WTC11 (cell line): ENCODE measurements at regions not wholly inside any gene's neighbourhood (a gene's known extent, or its start where the extent isn't known, plus 50 kb on each side); places are given as distances from the start of the nearest gene placed in this dataset.

ENCODE experiments used
- FOXJ3 ChIP-seq: sonication (generic); formaldehyde crosslinking; IDR thresholded peaks from 2 replicates; pipeline ENCODE4 v1.9.0; 2021; ENCODE audit warnings: missing genetic modification reagents, mild to moderate bottlenecking, borderline replicate concordance
- SP1 ChIP-seq: sonication (generic); formaldehyde crosslinking; conservative IDR thresholded peaks from 2 replicates; pipeline ENCODE4 v1.8.1; 2022; ENCODE audit warnings: missing genetic modification reagents
- ZNF317 ChIP-seq: sonication (generic); formaldehyde crosslinking; IDR thresholded peaks from 2 replicates; pipeline ENCODE4 v1.8.1; 2023; ENCODE audit warnings: low read depth, mild to moderate bottlenecking, moderate library complexity, missing genetic modification reagents, borderline replicate concordance
- ZNF423 ChIP-seq: fragments of 250-450 bp; sonication (Bioruptor Pico); IDR thresholded peaks from 2 replicates; pipeline ENCODE4 v2.1.2; 2022; ENCODE audit warnings: mild to moderate bottlenecking, moderate library complexity
- ZNF671 ChIP-seq: fragments of 250-450 bp; sonication (Bioruptor Pico); IDR thresholded peaks from 2 replicates; pipeline ENCODE4 v1.8.0; 2021; ENCODE audit warnings: mild to moderate bottlenecking
- TF ChIP-seq, protein P1 (sequence below): sonication (generic); formaldehyde crosslinking; IDR thresholded peaks from 2 replicates; pipeline ENCODE4 v1.8.0; 2022; ENCODE audit warnings: mild to moderate bottlenecking, missing genetic modification reagents
- TF ChIP-seq, protein P2 (sequence below): fragments of 200-600 bp; IDR thresholded peaks from 2 replicates; pipeline ENCODE4 v1.8.0; 2022; ENCODE audit warnings: antibody characterized with exemption
- TF ChIP-seq, protein P3 (sequence below): sonication (generic); formaldehyde crosslinking; IDR thresholded peaks from 2 replicates; pipeline ENCODE4 v1.8.0; 2023; ENCODE audit warnings: mild to moderate bottlenecking, missing genetic modification reagents
- TF ChIP-seq, protein P4 (sequence below): sonication (generic); formaldehyde crosslinking; IDR thresholded peaks from 2 replicates; pipeline ENCODE4 v1.8.0; 2022; ENCODE audit warnings: missing genetic modification reagents

DNA sequence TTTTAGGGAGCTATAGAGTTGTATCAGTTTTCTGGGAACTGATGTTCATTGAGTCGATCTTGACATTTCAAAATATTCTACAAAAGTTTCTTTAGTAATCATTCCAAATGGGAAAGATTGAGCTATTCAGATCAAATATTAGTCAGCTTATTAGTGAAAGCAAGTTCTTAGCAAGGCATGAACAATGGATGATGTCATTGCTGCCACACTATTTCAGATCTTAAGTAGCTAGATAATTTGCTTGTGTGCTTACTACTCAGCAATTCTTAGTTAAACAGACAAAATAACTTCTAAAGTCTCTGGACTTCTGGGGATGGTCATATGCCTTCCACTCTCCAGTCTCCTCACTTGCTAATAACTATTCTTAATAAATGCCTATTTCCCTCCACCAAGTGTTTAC is 69.0 kb upstream of the CDH8 start:
- TF ChIP-seq ZNF671 (CRISPR knock-in tag) (no peak), ZNF423 (CRISPR knock-in tag) (no peak), ZNF317 (no peak), SP1 (CRISPR knock-in tag) (no peak), FOXJ3 (CRISPR knock-in tag) (no peak)
- TF ChIP-seq, protein P1, sequence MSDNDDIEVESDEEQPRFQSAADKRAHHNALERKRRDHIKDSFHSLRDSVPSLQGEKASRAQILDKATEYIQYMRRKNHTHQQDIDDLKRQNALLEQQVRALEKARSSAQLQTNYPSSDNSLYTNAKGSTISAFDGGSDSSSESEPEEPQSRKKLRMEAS (CRISPR knock-in tag): no peak
- TF ChIP-seq, protein P2, sequence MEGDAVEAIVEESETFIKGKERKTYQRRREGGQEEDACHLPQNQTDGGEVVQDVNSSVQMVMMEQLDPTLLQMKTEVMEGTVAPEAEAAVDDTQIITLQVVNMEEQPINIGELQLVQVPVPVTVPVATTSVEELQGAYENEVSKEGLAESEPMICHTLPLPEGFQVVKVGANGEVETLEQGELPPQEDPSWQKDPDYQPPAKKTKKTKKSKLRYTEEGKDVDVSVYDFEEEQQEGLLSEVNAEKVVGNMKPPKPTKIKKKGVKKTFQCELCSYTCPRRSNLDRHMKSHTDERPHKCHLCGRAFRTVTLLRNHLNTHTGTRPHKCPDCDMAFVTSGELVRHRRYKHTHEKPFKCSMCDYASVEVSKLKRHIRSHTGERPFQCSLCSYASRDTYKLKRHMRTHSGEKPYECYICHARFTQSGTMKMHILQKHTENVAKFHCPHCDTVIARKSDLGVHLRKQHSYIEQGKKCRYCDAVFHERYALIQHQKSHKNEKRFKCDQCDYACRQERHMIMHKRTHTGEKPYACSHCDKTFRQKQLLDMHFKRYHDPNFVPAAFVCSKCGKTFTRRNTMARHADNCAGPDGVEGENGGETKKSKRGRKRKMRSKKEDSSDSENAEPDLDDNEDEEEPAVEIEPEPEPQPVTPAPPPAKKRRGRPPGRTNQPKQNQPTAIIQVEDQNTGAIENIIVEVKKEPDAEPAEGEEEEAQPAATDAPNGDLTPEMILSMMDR: no peak
- TF ChIP-seq, protein P3, sequence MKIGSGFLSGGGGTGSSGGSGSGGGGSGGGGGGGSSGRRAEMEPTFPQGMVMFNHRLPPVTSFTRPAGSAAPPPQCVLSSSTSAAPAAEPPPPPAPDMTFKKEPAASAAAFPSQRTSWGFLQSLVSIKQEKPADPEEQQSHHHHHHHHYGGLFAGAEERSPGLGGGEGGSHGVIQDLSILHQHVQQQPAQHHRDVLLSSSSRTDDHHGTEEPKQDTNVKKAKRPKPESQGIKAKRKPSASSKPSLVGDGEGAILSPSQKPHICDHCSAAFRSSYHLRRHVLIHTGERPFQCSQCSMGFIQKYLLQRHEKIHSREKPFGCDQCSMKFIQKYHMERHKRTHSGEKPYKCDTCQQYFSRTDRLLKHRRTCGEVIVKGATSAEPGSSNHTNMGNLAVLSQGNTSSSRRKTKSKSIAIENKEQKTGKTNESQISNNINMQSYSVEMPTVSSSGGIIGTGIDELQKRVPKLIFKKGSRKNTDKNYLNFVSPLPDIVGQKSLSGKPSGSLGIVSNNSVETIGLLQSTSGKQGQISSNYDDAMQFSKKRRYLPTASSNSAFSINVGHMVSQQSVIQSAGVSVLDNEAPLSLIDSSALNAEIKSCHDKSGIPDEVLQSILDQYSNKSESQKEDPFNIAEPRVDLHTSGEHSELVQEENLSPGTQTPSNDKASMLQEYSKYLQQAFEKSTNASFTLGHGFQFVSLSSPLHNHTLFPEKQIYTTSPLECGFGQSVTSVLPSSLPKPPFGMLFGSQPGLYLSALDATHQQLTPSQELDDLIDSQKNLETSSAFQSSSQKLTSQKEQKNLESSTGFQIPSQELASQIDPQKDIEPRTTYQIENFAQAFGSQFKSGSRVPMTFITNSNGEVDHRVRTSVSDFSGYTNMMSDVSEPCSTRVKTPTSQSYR (CRISPR knock-in tag): no peak
- TF ChIP-seq, protein P4, sequence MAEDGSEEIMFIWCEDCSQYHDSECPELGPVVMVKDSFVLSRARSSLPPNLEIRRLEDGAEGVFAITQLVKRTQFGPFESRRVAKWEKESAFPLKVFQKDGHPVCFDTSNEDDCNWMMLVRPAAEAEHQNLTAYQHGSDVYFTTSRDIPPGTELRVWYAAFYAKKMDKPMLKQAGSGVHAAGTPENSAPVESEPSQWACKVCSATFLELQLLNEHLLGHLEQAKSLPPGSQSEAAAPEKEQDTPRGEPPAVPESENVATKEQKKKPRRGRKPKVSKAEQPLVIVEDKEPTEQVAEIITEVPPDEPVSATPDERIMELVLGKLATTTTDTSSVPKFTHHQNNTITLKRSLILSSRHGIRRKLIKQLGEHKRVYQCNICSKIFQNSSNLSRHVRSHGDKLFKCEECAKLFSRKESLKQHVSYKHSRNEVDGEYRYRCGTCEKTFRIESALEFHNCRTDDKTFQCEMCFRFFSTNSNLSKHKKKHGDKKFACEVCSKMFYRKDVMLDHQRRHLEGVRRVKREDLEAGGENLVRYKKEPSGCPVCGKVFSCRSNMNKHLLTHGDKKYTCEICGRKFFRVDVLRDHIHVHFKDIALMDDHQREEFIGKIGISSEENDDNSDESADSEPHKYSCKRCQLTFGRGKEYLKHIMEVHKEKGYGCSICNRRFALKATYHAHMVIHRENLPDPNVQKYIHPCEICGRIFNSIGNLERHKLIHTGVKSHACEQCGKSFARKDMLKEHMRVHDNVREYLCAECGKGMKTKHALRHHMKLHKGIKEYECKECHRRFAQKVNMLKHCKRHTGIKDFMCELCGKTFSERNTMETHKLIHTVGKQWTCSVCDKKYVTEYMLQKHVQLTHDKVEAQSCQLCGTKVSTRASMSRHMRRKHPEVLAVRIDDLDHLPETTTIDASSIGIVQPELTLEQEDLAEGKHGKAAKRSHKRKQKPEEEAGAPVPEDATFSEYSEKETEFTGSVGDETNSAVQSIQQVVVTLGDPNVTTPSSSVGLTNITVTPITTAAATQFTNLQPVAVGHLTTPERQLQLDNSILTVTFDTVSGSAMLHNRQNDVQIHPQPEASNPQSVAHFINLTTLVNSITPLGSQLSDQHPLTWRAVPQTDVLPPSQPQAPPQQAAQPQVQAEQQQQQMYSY (CRISPR knock-in tag): no peak
